ENCODE measurements at regions not wholly inside any gene's neighbourhood (a gene's known extent, or its start where the extent isn't known, plus 50 kb on each side); places are given as distances from the start of the nearest gene placed in this dataset.
A peak's percentile ranks its signal among the peaks of the same experiment; 100 is the strongest.

DNA sequence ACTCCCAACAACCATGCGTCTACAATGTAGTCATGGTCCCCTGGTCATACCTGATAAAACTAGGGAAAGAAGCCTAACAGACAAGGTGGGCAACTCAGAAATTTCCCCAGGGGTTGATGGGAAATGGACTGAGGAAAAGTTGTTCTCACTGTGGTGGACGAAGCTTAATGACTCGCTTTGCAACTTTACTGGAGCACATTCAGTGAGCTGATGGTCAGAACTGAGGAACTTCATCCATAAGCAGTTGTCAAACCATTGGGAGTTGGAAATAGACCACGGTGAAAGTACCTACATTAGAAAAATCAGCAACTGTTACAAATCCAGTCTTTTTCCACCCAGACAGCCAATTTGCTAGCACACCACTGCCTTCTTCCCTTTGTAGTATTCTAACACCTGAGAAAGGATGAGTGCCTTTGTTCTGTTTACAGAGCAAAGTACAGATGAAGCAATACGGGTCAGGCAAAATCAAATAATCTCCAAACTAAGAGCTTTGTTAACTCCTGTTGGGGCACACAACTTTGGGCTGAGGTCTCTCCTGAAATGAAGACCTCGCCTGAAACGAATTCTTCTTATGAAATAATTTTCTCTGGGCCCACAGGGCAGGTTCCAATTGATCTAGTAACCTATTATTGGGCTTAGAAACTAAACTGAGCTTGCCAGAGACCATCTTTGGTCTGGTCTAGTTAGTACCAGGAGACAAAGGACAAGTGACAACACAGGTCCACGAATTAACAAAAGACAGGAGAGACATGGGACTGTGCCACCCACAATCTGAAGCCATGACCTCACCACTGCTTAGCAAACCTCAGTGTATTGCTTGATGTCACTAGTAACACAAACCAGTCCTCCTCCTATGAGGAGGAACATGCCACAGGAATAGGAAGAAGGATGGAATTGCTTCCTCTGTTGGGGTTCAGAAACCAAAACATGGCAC lies 58.9 kb upstream of the NFKB1 start:
- no peak for DNase-seq

GRCh38 chr4:102444752-102445151 lies 56.4 kb upstream of the NFKB1 start:
- no peak for DNase-seq

GRCh38 chr4:102445213-102445612 lies 55.9 kb upstream of the NFKB1 start:
- DNase-seq: no peak

GRCh38 chr4:102447413-102447812 lies 53.7 kb upstream of the NFKB1 start:
- no peak for DNase-seq

- DNase-seq: peak; percentile 43 to 53
Measured at GRCh38 chr4:102449751-102450352, 51.3 kb upstream of the NFKB1 start.

DNA sequence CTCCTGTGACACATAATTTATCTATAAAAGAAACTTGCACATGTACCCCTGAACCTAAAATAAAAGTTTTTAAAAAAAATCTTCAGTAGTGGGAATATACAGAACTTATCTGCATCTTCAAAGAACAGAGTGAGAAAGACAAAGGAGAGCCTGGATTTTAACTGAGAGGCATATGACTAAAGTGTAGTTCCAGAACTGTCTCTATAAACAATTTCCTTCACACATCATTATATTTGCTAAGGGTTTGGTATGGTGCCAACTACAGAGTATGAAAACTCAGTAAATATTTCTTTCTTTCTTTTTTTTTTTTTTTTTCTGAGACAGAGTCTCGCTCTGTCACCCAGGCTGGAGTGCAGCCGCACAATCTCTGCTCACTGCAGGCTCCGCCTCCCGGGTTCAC lies 49.9 kb upstream of the NFKB1 start:
- DNase-seq: no peak
